GM21515 (cell line): ENCODE measurements at regions not wholly inside any gene's neighbourhood (a gene's known extent, or its start where the extent isn't known, plus 50 kb on each side); places are given as distances from the start of the nearest gene placed in this dataset.

Experiments
- ATAC-seq: cut with Tn5 transposase; IDR thresholded peaks from one replicate; pipeline ENCODE4 v1.9.1; 2021; ENCODE audit not compliant: unreplicated experiment

DNA sequence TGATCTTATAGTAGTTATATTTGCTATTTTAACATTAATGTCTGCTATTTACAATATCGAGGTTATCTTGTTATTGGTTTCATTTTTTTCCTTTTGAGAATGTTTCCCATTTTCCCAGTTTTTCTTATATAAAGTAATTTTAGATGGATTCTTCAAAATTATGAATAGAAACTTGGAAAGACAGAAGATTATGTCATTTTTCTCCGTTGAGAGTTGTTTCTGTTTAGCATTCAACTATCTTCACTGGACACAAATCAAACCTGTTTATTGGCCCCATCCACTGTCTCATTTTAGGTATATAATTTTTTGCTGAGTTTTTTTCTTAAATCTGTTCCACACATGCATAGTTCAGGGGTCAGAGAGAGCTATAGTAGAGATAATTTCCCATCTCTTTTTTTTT lies 1430.9 kb upstream of the MIR17HG start:
- no peak for ATAC-seq

GRCh38 chr13:89920461-89920860 lies 1427.0 kb upstream of the MIR17HG start:
- ATAC-seq: no peak

DNA sequence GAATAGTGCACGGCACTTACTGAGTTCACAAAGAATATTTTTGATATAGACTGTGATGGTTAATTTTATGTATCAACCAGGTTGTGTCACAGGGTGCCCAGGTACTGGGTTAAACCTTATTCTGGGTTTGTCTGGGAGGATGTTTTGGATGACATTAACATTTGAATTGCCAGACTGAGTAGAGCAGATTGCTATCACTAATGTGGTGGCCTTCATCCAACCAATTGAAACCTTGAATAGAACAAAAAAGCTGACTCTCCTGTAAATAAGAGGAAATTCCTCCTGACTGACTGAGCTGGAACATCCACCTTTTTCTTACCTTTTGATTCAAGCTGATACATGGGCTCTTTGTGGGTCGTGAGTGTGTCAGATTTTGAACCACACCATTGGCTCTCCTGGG lies 1424.4 kb upstream of the MIR17HG start:
- no peak for ATAC-seq

GRCh38 chr13:89923736-89924135 lies 1423.8 kb upstream of the MIR17HG start:
- no peak for ATAC-seq

DNA sequence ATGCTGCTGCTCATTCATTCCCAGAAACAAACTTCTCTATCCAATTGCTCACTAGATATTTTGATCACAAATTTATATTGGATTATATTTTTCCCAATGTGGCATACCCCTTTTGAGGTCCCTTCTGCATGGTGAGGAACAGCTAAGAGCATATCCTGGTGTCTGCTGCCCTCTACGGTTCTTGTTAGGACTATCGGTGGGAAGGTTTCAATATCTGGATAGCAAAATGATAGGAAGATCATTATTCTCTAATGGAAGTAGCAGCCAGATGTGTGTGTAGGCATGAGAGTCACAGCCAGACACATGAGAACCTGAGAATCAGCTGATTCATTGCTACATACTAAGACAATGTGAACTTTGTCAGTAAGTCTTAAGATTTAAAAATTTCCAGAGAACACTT lies 1422.4 kb upstream of the MIR17HG start:
- no peak for ATAC-seq

DNA sequence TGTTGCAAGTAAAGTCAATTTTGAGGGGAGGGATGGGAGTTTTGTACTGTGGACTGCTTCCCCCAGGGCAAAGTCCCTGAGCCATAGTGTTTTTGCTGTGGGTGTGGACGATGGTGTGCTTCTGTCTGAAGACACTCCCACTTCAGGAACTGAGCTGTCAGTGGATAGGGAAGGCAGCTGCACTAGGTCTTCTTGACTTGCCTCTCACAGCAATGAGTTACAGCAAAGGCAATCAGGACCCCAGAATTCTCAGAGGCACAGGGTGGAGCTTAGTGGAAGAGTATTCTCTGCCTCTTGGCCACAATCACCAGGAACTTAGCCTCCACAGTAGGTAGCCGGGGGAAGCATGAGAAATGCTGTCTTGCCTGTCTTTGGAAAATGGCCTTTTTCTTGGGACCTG lies 1416.6 kb upstream of the MIR17HG start:
- ATAC-seq: no peak

GRCh38 chr13:89932902-89933301 lies 1414.6 kb upstream of the MIR17HG start:
- no peak for ATAC-seq

DNA sequence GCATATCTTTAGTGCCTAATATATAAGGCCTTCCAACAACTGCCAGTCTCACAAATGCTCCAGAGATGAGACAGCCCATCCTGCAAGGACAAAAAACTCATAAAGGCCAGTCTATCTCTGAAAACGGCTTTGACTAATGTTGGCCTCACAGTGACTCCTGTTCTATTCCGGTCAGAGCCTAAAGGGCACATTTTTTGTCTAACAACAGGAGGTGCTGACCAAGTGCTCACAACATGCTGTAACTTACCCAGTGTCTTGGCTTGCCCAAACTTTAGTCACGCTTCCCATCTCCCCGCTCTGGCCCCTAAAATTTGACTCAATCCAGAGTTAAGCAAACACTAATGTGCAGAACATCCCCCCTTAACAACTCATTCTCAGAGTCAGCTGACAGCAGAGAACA lies 1411.2 kb upstream of the MIR17HG start:
- no peak for ATAC-seq

DNA sequence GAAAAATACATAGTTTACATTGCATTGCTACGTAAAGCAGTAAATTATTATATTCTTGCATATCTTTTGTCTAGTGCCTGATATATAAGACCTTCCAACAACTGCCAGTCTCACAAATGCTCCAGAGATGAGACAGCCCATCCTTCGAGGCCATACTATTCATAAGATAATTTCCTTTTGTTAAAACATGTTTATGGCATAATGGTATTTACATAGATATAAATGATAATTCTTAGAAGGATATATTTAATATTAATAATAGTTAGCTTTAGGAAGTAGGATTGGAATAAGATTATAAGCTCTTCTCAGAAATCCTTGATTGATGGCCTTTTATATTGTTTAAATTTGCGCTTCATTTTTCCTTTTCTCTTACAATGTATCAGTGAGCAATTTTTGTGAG lies 1410.1 kb upstream of the MIR17HG start:
- no peak for ATAC-seq

DNA sequence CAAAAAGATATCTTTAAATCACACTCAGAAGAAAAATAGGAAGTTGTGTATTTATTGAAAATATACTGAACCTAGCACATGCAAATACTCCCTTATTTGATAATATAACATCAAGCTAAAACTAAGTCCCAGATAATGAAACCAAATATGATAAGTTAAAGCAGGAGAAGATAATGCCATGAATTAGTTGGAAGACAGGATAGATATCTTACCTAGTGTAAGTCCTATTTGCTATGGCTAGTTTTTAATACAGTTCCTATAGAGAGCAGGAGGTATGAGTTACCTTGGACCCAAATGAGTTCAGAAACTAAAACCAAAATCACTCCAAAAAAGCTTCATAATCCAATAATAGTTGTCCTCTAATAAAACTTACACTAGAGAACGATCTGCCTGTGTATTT lies 1407.1 kb upstream of the MIR17HG start:
- ATAC-seq: no peak

GRCh38 chr13:89943139-89943538 lies 1404.3 kb upstream of the MIR17HG start:
- ATAC-seq: no peak

DNA sequence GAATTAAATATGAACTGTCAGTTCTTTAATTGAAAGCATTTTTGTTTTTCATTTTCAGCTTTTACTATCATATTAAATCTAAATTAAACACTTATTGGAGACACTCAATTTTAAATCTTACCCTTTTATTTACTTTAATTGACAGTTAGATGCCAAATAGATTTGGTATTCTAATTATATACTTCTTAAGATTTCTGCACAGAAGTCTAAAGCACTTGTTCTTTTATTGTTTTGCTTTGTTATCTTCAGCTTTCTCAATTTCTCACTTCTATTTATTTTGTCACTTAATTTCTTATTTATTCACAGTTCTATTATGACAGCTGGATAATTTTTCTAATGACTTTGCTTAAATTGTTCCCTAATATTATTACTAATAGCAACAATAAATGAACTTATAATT lies 1397.3 kb upstream of the MIR17HG start:
- no peak for ATAC-seq

DNA sequence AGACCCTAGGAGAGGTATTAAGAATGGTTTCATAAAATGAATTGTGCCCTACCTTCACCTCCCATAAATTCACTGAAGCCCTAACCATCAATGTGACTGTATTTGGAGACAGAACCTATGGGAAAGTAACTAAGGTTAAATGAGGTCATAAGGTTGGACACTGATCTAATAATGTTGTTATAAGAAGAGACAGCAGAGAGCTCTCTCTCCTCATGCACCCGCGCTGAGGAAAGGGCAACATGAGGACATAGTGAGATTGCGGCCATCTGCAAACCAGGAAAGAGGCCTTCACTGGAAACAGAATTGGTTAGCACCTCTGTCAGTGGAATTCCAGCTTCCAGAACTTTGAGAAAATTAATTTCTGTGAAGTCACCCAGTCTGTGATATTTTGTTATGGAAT lies 1396.1 kb upstream of the MIR17HG start:
- no peak for ATAC-seq

DNA sequence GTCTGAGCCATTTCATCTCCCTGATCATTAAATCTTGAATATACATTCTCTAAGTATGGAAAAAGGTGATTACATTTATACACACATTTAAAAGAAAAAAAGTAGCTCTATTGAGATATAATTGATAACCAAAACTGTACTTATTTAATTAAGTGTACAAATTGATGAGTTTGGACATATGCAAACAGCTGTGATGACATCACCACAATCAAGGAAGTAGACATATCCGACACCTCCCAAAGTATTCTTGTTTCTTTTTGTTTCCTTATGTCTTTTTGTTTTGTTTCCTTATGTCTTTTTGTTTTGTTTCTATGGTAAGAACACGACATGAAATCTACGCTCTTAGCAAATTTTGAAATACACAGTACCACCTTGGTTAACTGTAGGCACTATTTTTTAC lies 1393.9 kb upstream of the MIR17HG start:
- ATAC-seq: no peak

GRCh38 chr13:89955773-89956172 lies 1391.7 kb upstream of the MIR17HG start:
- ATAC-seq: no peak

DNA sequence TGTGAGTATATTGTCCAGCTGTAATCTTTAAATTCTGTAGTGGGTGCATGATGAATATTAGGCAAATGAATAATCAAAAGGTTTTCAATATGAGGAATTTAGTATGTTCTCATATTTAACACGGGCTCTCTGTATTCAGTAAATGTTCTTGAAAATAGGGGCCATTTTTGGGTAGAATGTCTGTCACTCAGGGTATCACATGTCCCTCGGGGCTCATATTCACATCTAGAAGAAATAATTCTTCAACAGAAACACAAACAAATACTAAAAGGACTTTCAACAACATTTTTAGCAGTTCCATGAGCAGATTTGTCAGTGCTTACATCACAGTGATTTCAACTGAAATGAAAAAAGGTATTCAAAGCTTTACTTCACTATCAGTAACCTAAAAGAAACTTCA lies 1388.4 kb upstream of the MIR17HG start:
- no peak for ATAC-seq

DNA sequence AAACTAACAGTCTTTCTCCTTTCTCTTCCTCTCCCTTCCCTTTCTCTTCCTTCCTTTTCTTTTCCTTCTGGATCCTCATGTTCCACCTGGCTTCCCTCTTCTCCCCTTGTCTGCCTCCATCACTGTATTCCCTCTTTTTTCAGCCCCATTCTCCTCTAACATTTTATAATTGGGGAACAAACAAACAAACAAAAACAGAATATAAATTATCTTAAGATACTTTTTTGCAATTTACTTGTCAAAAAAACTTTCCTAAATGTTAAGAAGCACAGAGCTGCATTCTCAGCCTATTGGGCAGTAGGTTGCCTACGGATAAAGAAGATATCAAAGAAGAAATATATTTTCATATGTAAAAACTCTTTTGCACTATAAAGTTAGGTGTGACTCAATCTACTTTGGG lies 1382.2 kb upstream of the MIR17HG start:
- ATAC-seq: no peak

DNA sequence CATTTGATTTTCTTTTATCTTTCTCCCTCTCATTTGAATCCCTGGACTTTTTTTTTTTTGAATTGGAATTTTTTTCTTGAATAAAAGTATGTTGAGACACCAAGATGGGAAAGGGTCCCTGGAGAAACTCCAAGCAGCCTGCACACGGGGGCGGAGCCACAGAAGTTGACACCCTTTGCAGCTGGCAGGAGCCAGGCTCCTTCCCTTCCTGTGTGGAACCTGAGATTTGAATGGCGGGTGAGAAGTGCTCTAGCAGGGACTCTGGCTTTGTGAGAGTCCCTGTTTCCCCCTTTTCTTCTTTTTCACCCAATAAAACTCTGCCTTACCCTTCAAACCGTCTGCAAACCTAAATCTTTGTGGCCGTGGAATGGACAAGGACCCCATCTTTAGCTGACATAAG lies 1381.0 kb upstream of the MIR17HG start:
- ATAC-seq: no peak

GRCh38 chr13:89967701-89968100 lies 1379.8 kb upstream of the MIR17HG start:
- ATAC-seq: no peak

GRCh38 chr13:89968470-89968869 lies 1379.0 kb upstream of the MIR17HG start:
- no peak for ATAC-seq

- no peak for ATAC-seq
Observed at GRCh38 chr13:89970353-89970709, 1377.2 kb upstream of the MIR17HG start.

- no peak for ATAC-seq
Observed at GRCh38 chr13:89977203-89977602, 1370.3 kb upstream of the MIR17HG start.

- no peak for ATAC-seq
Observed at GRCh38 chr13:89980896-89981295, 1366.6 kb upstream of the MIR17HG start.

- ATAC-seq: no peak
Observed at GRCh38 chr13:89982407-89983095, 1364.9 kb upstream of the MIR17HG start.
